H1 (cell line): ENCODE measurements at regions not wholly inside any gene's neighbourhood (a gene's known extent, or its start where the extent isn't known, plus 50 kb on each side); places are given as distances from the start of the nearest gene placed in this dataset.

Source experiments
- CTCF ChIA-PET: fragments of 300-600 bp; sonication (Branson Sonifier 250); formaldehyde crosslinking; loops from one replicate; lab custom pipeline; 2021; ENCODE audit not compliant: partially characterized antibody; lab: Charles Lee
- POLR2A ChIA-PET: fragments of 300-600 bp; sonication (Branson Sonifier 250); formaldehyde crosslinking; loops from one replicate; lab custom pipeline; 2021; ENCODE audit warnings: inconsistent platforms; ENCODE audit not compliant: partially characterized antibody; lab: Charles Lee
- DNase-seq, 2 experiments: peaks; one replicate each; pipeline versions ENCODE4 v3.0.0 to v3.0.0-alpha.2; 2010 to 2022; ENCODE audit warnings: low spot score in 2 of 2, low read depth in 1 of 2, mixed read lengths in 1 of 2
- FAIRE-seq: peaks from 2 replicates; lab custom pipeline; 2011; peaks lifted over from hg19 to GRCh38; lab: Jason Lieb, UNC
- H2AFZ ChIP-seq: 2 replicates; pipeline ENCODE4 v1.8.1; 2012; ENCODE audit warnings: low read length, inconsistent platforms
- H2AK5ac ChIP-seq: 2 replicates; pipeline ENCODE4 v1.6.1; 2013; ENCODE audit warnings: low read depth, low read length
- H2BK120ac ChIP-seq: replicated peaks from 2 replicates; pipeline ENCODE3; 2013; ENCODE audit warnings: low read depth, low read length, inconsistent platforms
- H2BK12ac ChIP-seq: 2 replicates; pipeline ENCODE4 v1.6.1; 2013; ENCODE audit warnings: low read depth, low read length
- H2BK15ac ChIP-seq: 2 replicates; pipeline ENCODE4 v1.6.1; 2013; ENCODE audit warnings: low read length
- H2BK20ac ChIP-seq: 2 replicates; pipeline ENCODE4 v1.6.1; 2013; ENCODE audit warnings: low read length
- H2BK5ac ChIP-seq: 2 replicates; pipeline ENCODE4 v1.6.1; 2013; ENCODE audit warnings: low read depth, low read length
- H3K14ac ChIP-seq: 2 replicates; pipeline ENCODE4 v1.6.1; 2013; ENCODE audit warnings: inconsistent platforms; ENCODE audit not compliant: insufficient read length
- H3K18ac ChIP-seq: 2 replicates; pipeline ENCODE4 v1.6.1; 2013; ENCODE audit warnings: low read length; ENCODE audit errors: extremely low read depth
- H3K23ac ChIP-seq: 2 replicates; pipeline ENCODE4 v1.6.1; 2013; ENCODE audit warnings: inconsistent platforms; ENCODE audit not compliant: insufficient read length
- H3K23me2 ChIP-seq: 2 replicates; pipeline ENCODE4 v1.6.1; 2013; ENCODE audit warnings: low read depth, low read length
- H3K27ac ChIP-seq: 2 replicates; pipeline ENCODE4 v1.6.1; 2011; ENCODE audit warnings: low read depth, low read length, inconsistent platforms
- H3K27me3 ChIP-seq, 4 experiments: replicated peaks in 1 of 4; 1 replicate in 1 of 4; 2 replicates in 3 of 4; pipeline versions ENCODE4 v1.6.1 to v1.8.1; 2011 to 2013; ENCODE audit warnings: low read length in 3 of 4, mild to moderate bottlenecking in 3 of 4, inconsistent platforms in 2 of 4, mixed read lengths in 2 of 4, moderate library complexity in 1 of 4; ENCODE audit not compliant: control insufficient read depth in 3 of 4, insufficient read depth in 3 of 4; ENCODE audit errors: extremely low read depth in 1 of 4
- H3K36me3 ChIP-seq, 4 experiments: 2 replicates each; pipeline versions ENCODE4 v1.6.1 to v1.8.1; 2011 to 2013; ENCODE audit warnings: mild to moderate bottlenecking in 4 of 4, low read length in 3 of 4, moderate library complexity in 2 of 4, control low read depth in 1 of 4, inconsistent platforms in 1 of 4; ENCODE audit not compliant: insufficient read depth in 4 of 4, control insufficient read depth in 2 of 4
- H3K4ac ChIP-seq: replicated peaks from 2 replicates; pipeline ENCODE3; 2013; ENCODE audit warnings: low read length, low read depth, mixed read lengths, inconsistent platforms; ENCODE audit not compliant: insufficient read length
- H3K4me1 ChIP-seq, 4 experiments: replicated peaks in 1 of 4; 1 replicate in 1 of 4; 2 replicates in 3 of 4; pipeline versions ENCODE4 v1.6.1 to v1.8.1; 2011 to 2013; ENCODE audit warnings: low read length in 3 of 4, inconsistent platforms in 2 of 4, mixed read lengths in 1 of 4; ENCODE audit not compliant: insufficient read depth in 4 of 4, control insufficient read depth in 3 of 4
- H3K4me2 ChIP-seq, 2 experiments: 2 replicates each; pipeline versions ENCODE4 v1.6.1 to v1.8.1; 2011 to 2013; ENCODE audit warnings: low read depth in 2 of 2, low read length in 2 of 2, control low read depth in 1 of 2, inconsistent platforms in 1 of 2, mild to moderate bottlenecking in 1 of 2; ENCODE audit not compliant: insufficient read depth in 1 of 2
- H3K4me3 ChIP-seq, 4 experiments: fragments of 200-600, 300-600 bp in 1 of 4; sonication (generic), shearing (Covaris generic), sonication (Bioruptor Twin) in 1 of 4; 2 replicates each; pipeline versions ENCODE4 v1.5.1 to v1.8.1; 2011 to 2016; ENCODE audit warnings: low read length in 4 of 4, low read depth in 3 of 4, control low read depth in 2 of 4, inconsistent platforms in 2 of 4, mild to moderate bottlenecking in 2 of 4, mixed read lengths in 1 of 4, moderate library complexity in 1 of 4; ENCODE audit not compliant: insufficient read depth in 2 of 4; ENCODE audit errors: extremely low read depth in 1 of 4
- H3K56ac ChIP-seq: replicated peaks from 2 replicates; pipeline ENCODE3; 2013; ENCODE audit warnings: low read depth, mild to moderate bottlenecking, mixed read lengths, low read length, inconsistent platforms; ENCODE audit not compliant: insufficient read length
- H3K79me1 ChIP-seq: 2 replicates; pipeline ENCODE4 v1.6.1; 2013; ENCODE audit warnings: low read depth, low read length, control low read depth
- H3K79me2 ChIP-seq, 2 experiments: 2 replicates each; pipeline versions ENCODE4 v1.6.1 to v1.8.1; 2012 to 2013; ENCODE audit warnings: low read length in 2 of 2, mild to moderate bottlenecking in 2 of 2, inconsistent platforms in 1 of 2; ENCODE audit not compliant: insufficient read depth in 2 of 2, control insufficient read depth in 1 of 2
- H3K9ac ChIP-seq, 4 experiments: replicated peaks in 1 of 4; 1 replicate in 1 of 4; 2 replicates in 3 of 4; pipeline versions ENCODE4 v1.6.1 to v1.8.1; 2011 to 2013; ENCODE audit warnings: low read depth in 3 of 4, low read length in 3 of 4, control low read depth in 2 of 4, mild to moderate bottlenecking in 2 of 4, moderate library complexity in 2 of 4, inconsistent platforms in 1 of 4; ENCODE audit errors: extremely low read depth in 1 of 4
- H3K9me3 ChIP-seq, 2 experiments: 2 replicates each; pipeline versions ENCODE4 v1.6.1 to v1.8.1; 2012 to 2013; ENCODE audit warnings: mild to moderate bottlenecking in 2 of 2, moderate library complexity in 2 of 2, control low read depth in 1 of 2, inconsistent platforms in 1 of 2, low read depth in 1 of 2, low read length in 1 of 2, mixed read lengths in 1 of 2; ENCODE audit not compliant: insufficient read depth in 2 of 2
- H4K20me1 ChIP-seq, 2 experiments: replicated peaks in 1 of 2; 2 replicates each; pipeline versions ENCODE3 to v1.8.1; 2011 to 2013; ENCODE audit warnings: inconsistent platforms in 2 of 2, low read length in 2 of 2, mild to moderate bottlenecking in 1 of 2; ENCODE audit not compliant: insufficient read depth in 2 of 2, control insufficient read depth in 1 of 2
- H4K5ac ChIP-seq: 2 replicates; pipeline ENCODE4 v1.6.1; 2013; ENCODE audit warnings: low read length, low read depth, mixed read lengths, inconsistent platforms; ENCODE audit not compliant: insufficient read length
- H4K8ac ChIP-seq: 2 replicates; pipeline ENCODE4 v1.8.0; 2013; ENCODE audit warnings: mild to moderate bottlenecking, moderate library complexity, low read length, inconsistent platforms; ENCODE audit not compliant: insufficient read depth; ENCODE audit errors: extremely low read depth
- H4K91ac ChIP-seq: replicated peaks from 2 replicates; pipeline ENCODE3; 2013; ENCODE audit warnings: low read length, mixed read lengths, inconsistent platforms; ENCODE audit not compliant: insufficient read length
- CBX8 ChIP-seq: fragments of 300-800, 300-1000 bp; sonication (generic); IDR thresholded peaks from 2 replicates; pipeline ENCODE4 v1.7.1; 2016; ENCODE audit warnings: low read depth, low read length, borderline replicate concordance
- RBBP5 ChIP-seq: IDR thresholded peaks from 2 replicates; pipeline ENCODE4 v1.7.1; 2012; ENCODE audit warnings: low read depth, mild to moderate bottlenecking, inconsistent platforms, low read length, moderate library complexity, borderline replicate concordance
- SAP30 ChIP-seq: fragments of 300-600 bp; sonication (generic); IDR thresholded peaks from 2 replicates; pipeline ENCODE4 v1.7.1; 2012; ENCODE audit warnings: low read length, moderate library complexity, mild to moderate bottlenecking, inconsistent platforms; ENCODE audit not compliant: insufficient read depth, insufficient replicate concordance
- SIN3A ChIP-seq, 2 experiments: IDR thresholded peaks in 1 of 2; conservative IDR thresholded peaks in 1 of 2; 2 replicates each; pipeline ENCODE4 v1.6.1; 2011 to 2012; ENCODE audit warnings: low read length in 2 of 2, improper control_type of control experiment in 1 of 2, low read depth in 1 of 2, mild to moderate bottlenecking in 1 of 2
- SIRT6 ChIP-seq: IDR thresholded peaks from one replicate; pipeline ENCODE4 v1.7.1; 2012; ENCODE audit warnings: low read length, inconsistent platforms
- ZNF274 ChIP-seq: IDR thresholded peaks from 2 replicates; pipeline ENCODE4 v1.7.0; 2012; ENCODE audit warnings: low read length, borderline replicate concordance; ENCODE audit errors: extremely low read depth
- WGBS, 2 experiments: shearing (Covaris generic) in 1 of 2; methylation state at CpG; one replicate each; pipeline versions ENCODE4 v1.1.6 to v1.1.7; 2013 to 2015; ENCODE audit warnings: low lambda C conversion rate in 2 of 2, mixed read lengths in 2 of 2, inconsistent platforms in 1 of 2, low coverage in 1 of 2, missing lambda C conversion rate in 1 of 2; ENCODE audit not compliant: insufficient replicate concordance in 2 of 2, insufficient coverage in 1 of 2, insufficient read length in 1 of 2; ENCODE audit errors: extremely low coverage in 1 of 2, missing lambda C conversion rate in 1 of 2; 5-methylcytosine and 5-hydroxymethylcytosine counted together

- no peaks in the 10 kb centered on the region for H4K20me1 ChIP-seq
- FAIRE-seq, result no peak
- H3K14ac ChIP-seq, result no peak overlapping the region
- no peaks in the 10 kb centered on the region for H3K36me3 ChIP-seq
- H4K8ac ChIP-seq, result no peak overlapping the region
- no peaks in the 10 kb centered on the region for H3K23me2 ChIP-seq
- CTCF ChIA-PET, result interaction anchor here (1.5 kb wide), 1 partner anchor 11 kb away, joined by 3 read pairs; no protein-coding TSS in a partner anchor
- H3K9ac ChIP-seq, result no peak overlapping the region
- no peak overlapping the region for H2BK15ac ChIP-seq
- no peak overlapping the region for H2BK12ac ChIP-seq
- no peak overlapping the region for H2BK120ac ChIP-seq
- no peak overlapping the region for H4K5ac ChIP-seq
- H3K4me2 ChIP-seq, result no peak overlapping the region
- H3K4ac ChIP-seq, result no peak overlapping the region
- no peak overlapping the region for H3K23ac ChIP-seq
- H3K18ac ChIP-seq, result no peak overlapping the region
- TF ChIP-seq SIN3A (conservative IDR thresholded peaks at IDR 0.05 in 1 of 2, IDR thresholded peaks at IDR 0.05 in 1 of 2; ENCODE audit: low read depth in 1 of 2, low read length in 2 of 2), result no peak
- TF ChIP-seq RBBP5, result no peak
- no peak for TF ChIP-seq SIRT6
- TF ChIP-seq ZNF274, result no peak
- no peak for TF ChIP-seq CBX8
- no peak for TF ChIP-seq SAP30
- POLR2A ChIA-PET, result no interaction called here
- H2BK5ac ChIP-seq, result no peak overlapping the region
- no peak overlapping the region for H2BK20ac ChIP-seq
- H3K4me1 ChIP-seq, result peaks cover 2 to 11% (median 8%) of the 10 kb centered on the region in 4 experiments; a peak in 6 of 7 replicates
- 75% methylated on average over 7 of the region's 7 CpGs; no CpG with 5 or more reads in 1 of the 2 experiments for WGBS, 2 experiments
- no peaks in the 10 kb centered on the region; the same call in 1 of the 2 replicates for H3K79me1 ChIP-seq
- no peak for DNase-seq
- no peak overlapping the region for H2AK5ac ChIP-seq
- no peak overlapping the region for H4K91ac ChIP-seq
- no peak overlapping the region for H3K27ac ChIP-seq
- no peak overlapping the region for H2AFZ ChIP-seq
- no peak overlapping the region for H3K56ac ChIP-seq
- no peaks in the 10 kb centered on the region for H3K79me2 ChIP-seq
- H3K27me3 ChIP-seq, result no peaks in the 10 kb centered on the region; a peak in 1 of 7 replicates
- H3K4me3 ChIP-seq, result no peak overlapping the region
- no peaks in the 10 kb centered on the region for H3K9me3 ChIP-seq
Observed at GRCh38 chr10:10647331-10647730, 370.3 kb upstream of the CELF2 start.
